NCI-H526 treated with DMSO at 0.1 percent for 48 hours (cell line): ENCODE measurements at regions not wholly inside any gene's neighbourhood (a gene's known extent, or its start where the extent isn't known, plus 50 kb on each side); places are given as distances from the start of the nearest gene placed in this dataset.
"Not testable (repeated sequence)": the region's sequence is repeated elsewhere in the genome, so short reads cannot be mapped to it uniquely, and the experiment has no call there.

Source experiments
- DNase-seq: peaks from one replicate; lab custom pipeline; 2025; lab: John Stamatoyannopoulos, UW

GRCh38 chr7:131056007-131056406 is 271.7 kb upstream of the MKLN1 start:
- DNase-seq = no peak

- no peak for DNase-seq
These were observed 270.5 kb upstream of the MKLN1 start for GRCh38 chr7:131057015-131057793.

- no peak for DNase-seq
These were observed 269.9 kb upstream of the MKLN1 start for GRCh38 chr7:131057794-131058070.

- not testable (repeated sequence) for DNase-seq
These were observed 269.0 kb upstream of the MKLN1 start for GRCh38 chr7:131058561-131059288.

GRCh38 chr7:131059401-131059800 is 268.3 kb upstream of the MKLN1 start:
- not testable (repeated sequence) for DNase-seq

- no peak for DNase-seq
These were observed 266.5 kb upstream of the MKLN1 start for GRCh38 chr7:131061158-131061557.

- no peak for DNase-seq
These were observed 265.9 kb upstream of the MKLN1 start for GRCh38 chr7:131061818-131062217.

- DNase-seq = no peak
These were observed 261.0 kb upstream of the MKLN1 start for GRCh38 chr7:131066635-131067034.

GRCh38 chr7:131067220-131067619 is 260.5 kb upstream of the MKLN1 start:
- DNase-seq = no peak

GRCh38 chr7:131068604-131069021 is 259.1 kb upstream of the MKLN1 start:
- DNase-seq = no peak

GRCh38 chr7:131071786-131072504 is 255.7 kb upstream of the MKLN1 start:
- DNase-seq = peak; percentile 90

GRCh38 chr7:131072505-131073091 is 255.1 kb upstream of the MKLN1 start:
- DNase-seq = no peak

GRCh38 chr7:131074043-131074442 is 253.6 kb upstream of the MKLN1 start:
- DNase-seq = no peak

- no peak for DNase-seq
These were observed 253.1 kb upstream of the MKLN1 start for GRCh38 chr7:131074585-131074984.

- DNase-seq = no peak
These were observed 252.3 kb upstream of the MKLN1 start for GRCh38 chr7:131075406-131075805.

- DNase-seq = no peak
These were observed 251.6 kb upstream of the MKLN1 start for GRCh38 chr7:131076032-131076431.

- DNase-seq = no peak
These were observed 250.9 kb upstream of the MKLN1 start for GRCh38 chr7:131076711-131077181.

GRCh38 chr7:131077735-131078134 is 249.9 kb upstream of the MKLN1 start:
- DNase-seq = no peak

GRCh38 chr7:131080754-131081153 is 246.9 kb upstream of the MKLN1 start:
- no peak for DNase-seq

- no peak for DNase-seq
These were observed 246.4 kb upstream of the MKLN1 start for GRCh38 chr7:131081308-131081707.

GRCh38 chr7:131083781-131084180 is 243.9 kb upstream of the MKLN1 start:
- DNase-seq = no peak

- not testable (repeated sequence) for DNase-seq
These were observed 243.3 kb upstream of the MKLN1 start for GRCh38 chr7:131084336-131084735.
